ENCODE measurements at regions not wholly inside any gene's neighbourhood (a gene's known extent, or its start where the extent isn't known, plus 50 kb on each side); places are given as distances from the start of the nearest gene placed in this dataset.

DNA sequence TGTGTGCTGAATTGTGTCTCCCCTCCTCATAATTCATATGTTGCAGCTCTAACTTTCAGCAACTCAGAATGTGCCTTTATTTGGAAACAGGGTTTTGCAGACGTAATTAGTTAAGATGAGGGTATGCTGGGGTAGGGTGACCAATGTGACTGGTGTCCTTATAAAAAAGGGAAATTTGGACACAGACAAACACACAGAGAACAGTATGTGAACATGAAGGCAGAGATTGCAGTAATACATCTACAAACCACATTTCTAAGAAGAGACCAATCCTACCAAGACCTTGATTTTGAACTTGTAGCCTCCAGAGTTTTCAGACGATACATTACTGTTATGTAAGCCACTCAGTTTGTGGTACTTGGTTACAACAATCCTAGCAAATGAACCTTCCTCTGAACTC lies 817.8 kb downstream of the TUSC7 start:
- H3K27me3 ChIP-seq (ENCODE audit: insufficient read depth) = no peaks in the 10 kb centered on the region
- no peak overlapping the region for H3K4me2 ChIP-seq
- H4K20me1 ChIP-seq (ENCODE audit: insufficient read depth) = no peaks in the 10 kb centered on the region
- H3K4me1 ChIP-seq (ENCODE audit: control insufficient read depth in 1 of 2, insufficient read depth in 2 of 2, low read depth in 1 of 2, low read length in 1 of 2) = peaks cover 6 to 16% of the 10 kb centered on the region in 2 experiments; a peak in 2 of 4 replicates
- CTCF ChIA-PET = interaction anchor here (0.6 to 2.6 kb wide), 5 partner anchors 14 to 509 kb away, joined by 3 to 14 read pairs (median 6); no protein-coding TSS in a partner anchor
- no peaks in the 10 kb centered on the region for H3K36me3 ChIP-seq (replicated peaks in 1 of 2; ENCODE audit: control insufficient read depth in 1 of 2, insufficient read depth in 2 of 2, low read length in 1 of 2)
- no peak for DNase-seq
- TF ChIP-seq NFIC (IDR thresholded peaks at IDR 0.05; ENCODE audit: borderline replicate concordance) = no peak
- no peak for TF ChIP-seq RFX5 (IDR thresholded peaks at IDR 0.05; ENCODE audit: low read length)
- TF ChIP-seq, protein P1, sequence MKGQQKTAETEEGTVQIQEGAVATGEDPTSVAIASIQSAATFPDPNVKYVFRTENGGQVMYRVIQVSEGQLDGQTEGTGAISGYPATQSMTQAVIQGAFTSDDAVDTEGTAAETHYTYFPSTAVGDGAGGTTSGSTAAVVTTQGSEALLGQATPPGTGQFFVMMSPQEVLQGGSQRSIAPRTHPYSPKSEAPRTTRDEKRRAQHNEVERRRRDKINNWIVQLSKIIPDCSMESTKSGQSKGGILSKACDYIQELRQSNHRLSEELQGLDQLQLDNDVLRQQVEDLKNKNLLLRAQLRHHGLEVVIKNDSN (IDR thresholded peaks at IDR 0.05; ENCODE audit: borderline replicate concordance, low read depth) = no peak
- TF ChIP-seq JUND (IDR thresholded peaks at IDR 0.05) = no peak
- TF ChIP-seq YY1 (IDR thresholded peaks at IDR 0.05; ENCODE audit: low read depth) = no peak
- no peak for TF ChIP-seq TAF1 (IDR thresholded peaks at IDR 0.05; ENCODE audit: borderline replicate concordance, low read depth, low read length)
- TF ChIP-seq, protein P2, sequence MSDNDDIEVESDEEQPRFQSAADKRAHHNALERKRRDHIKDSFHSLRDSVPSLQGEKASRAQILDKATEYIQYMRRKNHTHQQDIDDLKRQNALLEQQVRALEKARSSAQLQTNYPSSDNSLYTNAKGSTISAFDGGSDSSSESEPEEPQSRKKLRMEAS (IDR thresholded peaks at IDR 0.05; ENCODE audit: low read depth) = no peak
- TF ChIP-seq FOSL2 (IDR thresholded peaks at IDR 0.05; ENCODE audit: borderline replicate concordance, low read depth) = no peak
- TF ChIP-seq RXRA (IDR thresholded peaks at IDR 0.05; ENCODE audit: borderline replicate concordance, low read depth) = no peak
- no peak for TF ChIP-seq NRF1 (IDR thresholded peaks at IDR 0.05; ENCODE audit: low read depth, low read length)
- TF ChIP-seq, protein P3, sequence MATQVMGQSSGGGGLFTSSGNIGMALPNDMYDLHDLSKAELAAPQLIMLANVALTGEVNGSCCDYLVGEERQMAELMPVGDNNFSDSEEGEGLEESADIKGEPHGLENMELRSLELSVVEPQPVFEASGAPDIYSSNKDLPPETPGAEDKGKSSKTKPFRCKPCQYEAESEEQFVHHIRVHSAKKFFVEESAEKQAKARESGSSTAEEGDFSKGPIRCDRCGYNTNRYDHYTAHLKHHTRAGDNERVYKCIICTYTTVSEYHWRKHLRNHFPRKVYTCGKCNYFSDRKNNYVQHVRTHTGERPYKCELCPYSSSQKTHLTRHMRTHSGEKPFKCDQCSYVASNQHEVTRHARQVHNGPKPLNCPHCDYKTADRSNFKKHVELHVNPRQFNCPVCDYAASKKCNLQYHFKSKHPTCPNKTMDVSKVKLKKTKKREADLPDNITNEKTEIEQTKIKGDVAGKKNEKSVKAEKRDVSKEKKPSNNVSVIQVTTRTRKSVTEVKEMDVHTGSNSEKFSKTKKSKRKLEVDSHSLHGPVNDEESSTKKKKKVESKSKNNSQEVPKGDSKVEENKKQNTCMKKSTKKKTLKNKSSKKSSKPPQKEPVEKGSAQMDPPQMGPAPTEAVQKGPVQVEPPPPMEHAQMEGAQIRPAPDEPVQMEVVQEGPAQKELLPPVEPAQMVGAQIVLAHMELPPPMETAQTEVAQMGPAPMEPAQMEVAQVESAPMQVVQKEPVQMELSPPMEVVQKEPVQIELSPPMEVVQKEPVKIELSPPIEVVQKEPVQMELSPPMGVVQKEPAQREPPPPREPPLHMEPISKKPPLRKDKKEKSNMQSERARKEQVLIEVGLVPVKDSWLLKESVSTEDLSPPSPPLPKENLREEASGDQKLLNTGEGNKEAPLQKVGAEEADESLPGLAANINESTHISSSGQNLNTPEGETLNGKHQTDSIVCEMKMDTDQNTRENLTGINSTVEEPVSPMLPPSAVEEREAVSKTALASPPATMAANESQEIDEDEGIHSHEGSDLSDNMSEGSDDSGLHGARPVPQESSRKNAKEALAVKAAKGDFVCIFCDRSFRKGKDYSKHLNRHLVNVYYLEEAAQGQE (IDR thresholded peaks at IDR 0.05; ENCODE audit: low read depth, low read length) = no peak
- TF ChIP-seq, protein P4, sequence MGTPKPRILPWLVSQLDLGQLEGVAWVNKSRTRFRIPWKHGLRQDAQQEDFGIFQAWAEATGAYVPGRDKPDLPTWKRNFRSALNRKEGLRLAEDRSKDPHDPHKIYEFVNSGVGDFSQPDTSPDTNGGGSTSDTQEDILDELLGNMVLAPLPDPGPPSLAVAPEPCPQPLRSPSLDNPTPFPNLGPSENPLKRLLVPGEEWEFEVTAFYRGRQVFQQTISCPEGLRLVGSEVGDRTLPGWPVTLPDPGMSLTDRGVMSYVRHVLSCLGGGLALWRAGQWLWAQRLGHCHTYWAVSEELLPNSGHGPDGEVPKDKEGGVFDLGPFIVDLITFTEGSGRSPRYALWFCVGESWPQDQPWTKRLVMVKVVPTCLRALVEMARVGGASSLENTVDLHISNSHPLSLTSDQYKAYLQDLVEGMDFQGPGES (IDR thresholded peaks at IDR 0.05; ENCODE audit: low read depth, low read length) = no peak
- TF ChIP-seq, protein P5, sequence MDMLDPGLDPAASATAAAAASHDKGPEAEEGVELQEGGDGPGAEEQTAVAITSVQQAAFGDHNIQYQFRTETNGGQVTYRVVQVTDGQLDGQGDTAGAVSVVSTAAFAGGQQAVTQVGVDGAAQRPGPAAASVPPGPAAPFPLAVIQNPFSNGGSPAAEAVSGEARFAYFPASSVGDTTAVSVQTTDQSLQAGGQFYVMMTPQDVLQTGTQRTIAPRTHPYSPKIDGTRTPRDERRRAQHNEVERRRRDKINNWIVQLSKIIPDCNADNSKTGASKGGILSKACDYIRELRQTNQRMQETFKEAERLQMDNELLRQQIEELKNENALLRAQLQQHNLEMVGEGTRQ (IDR thresholded peaks at IDR 0.05; ENCODE audit: borderline replicate concordance, low read depth, low read length) = no peak
- no peak for TF ChIP-seq GATA2 (CRISPR knock-in tag; IDR thresholded peaks at IDR 0.05)
- no peak for TF ChIP-seq EP300 (IDR thresholded peaks at IDR 0.05; ENCODE audit: borderline replicate concordance in 1 of 2, low read depth in 1 of 2, low read length in 1 of 2)
- TF ChIP-seq, protein P6, sequence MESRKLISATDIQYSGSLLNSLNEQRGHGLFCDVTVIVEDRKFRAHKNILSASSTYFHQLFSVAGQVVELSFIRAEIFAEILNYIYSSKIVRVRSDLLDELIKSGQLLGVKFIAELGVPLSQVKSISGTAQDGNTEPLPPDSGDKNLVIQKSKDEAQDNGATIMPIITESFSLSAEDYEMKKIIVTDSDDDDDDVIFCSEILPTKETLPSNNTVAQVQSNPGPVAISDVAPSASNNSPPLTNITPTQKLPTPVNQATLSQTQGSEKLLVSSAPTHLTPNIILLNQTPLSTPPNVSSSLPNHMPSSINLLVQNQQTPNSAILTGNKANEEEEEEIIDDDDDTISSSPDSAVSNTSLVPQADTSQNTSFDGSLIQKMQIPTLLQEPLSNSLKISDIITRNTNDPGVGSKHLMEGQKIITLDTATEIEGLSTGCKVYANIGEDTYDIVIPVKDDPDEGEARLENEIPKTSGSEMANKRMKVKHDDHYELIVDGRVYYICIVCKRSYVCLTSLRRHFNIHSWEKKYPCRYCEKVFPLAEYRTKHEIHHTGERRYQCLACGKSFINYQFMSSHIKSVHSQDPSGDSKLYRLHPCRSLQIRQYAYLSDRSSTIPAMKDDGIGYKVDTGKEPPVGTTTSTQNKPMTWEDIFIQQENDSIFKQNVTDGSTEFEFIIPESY (IDR thresholded peaks at IDR 0.05; ENCODE audit: borderline replicate concordance, low read depth) = no peak
- TF ChIP-seq SIN3A (IDR thresholded peaks at IDR 0.05; ENCODE audit: borderline replicate concordance, low read depth, low read length) = no peak
- H3K9ac ChIP-seq = no peak overlapping the region
- WGBS (ENCODE audit: low lambda C conversion rate) = 97% methylated on average over 2 of the region's 2 CpGs
- no peaks in the 10 kb centered on the region for H3F3A ChIP-seq (replicated peaks; ENCODE audit: insufficient read depth)
- H2AFZ ChIP-seq (ENCODE audit: low read depth) = no peak overlapping the region
- no peak overlapping the region; a peak in 1 of 4 replicates for H3K27ac ChIP-seq (ENCODE audit: low read depth in 2 of 2, low read length in 1 of 2)
- no peak overlapping the region for H3K4me3 ChIP-seq (ENCODE audit: low read depth in 2 of 2, low read length in 1 of 2)
- no peaks in the 10 kb centered on the region for H3K9me3 ChIP-seq
- H3K9me2 ChIP-seq = no peaks in the 10 kb centered on the region
- POLR2A ChIA-PET = no interaction called here
- no peaks in the 10 kb centered on the region for H3K79me2 ChIP-seq (ENCODE audit: insufficient read depth)
